B cell (primary cell): ENCODE measurements at regions not wholly inside any gene's neighbourhood (a gene's known extent, or its start where the extent isn't known, plus 50 kb on each side); places are given as distances from the start of the nearest gene placed in this dataset.

Experiments
- CTCF ChIP-seq: fragments of 200-600 bp; IDR thresholded peaks from one replicate; pipeline ENCODE4 v1.8.0; 2022; ENCODE audit warnings: antibody characterized with exemption, mild to moderate bottlenecking
- EZH2 ChIP-seq: IDR thresholded peaks from 2 replicates; pipeline ENCODE4 v1.6.1; 2012; ENCODE audit warnings: borderline replicate concordance, low read depth, mild to moderate bottlenecking, moderate library complexity, low read length; ENCODE audit not compliant: insufficient read depth, poor library complexity, severe bottlenecking

- no peak for TF ChIP-seq CTCF
- no peak for TF ChIP-seq EZH2
Observed at GRCh38 chr12:96099986-96100385, 64.6 kb upstream of the LTA4H start.
